Esophagus muscularis mucosa (tissue), 4 donors: ENCODE measurements at regions not wholly inside any gene's neighbourhood (a gene's known extent, or its start where the extent isn't known, plus 50 kb on each side); places are given as distances from the start of the nearest gene placed in this dataset.
"Not testable (repeated sequence)": the region's sequence is repeated elsewhere in the genome, so short reads cannot be mapped to it uniquely, and the experiment has no call there.

Experiments used
- CTCF ChIP-seq, 3 experiments: fragments of 200-600 bp in 2 of 3; fragments of 450-650 bp in 1 of 3; sonication (generic) in 2 of 3; IDR thresholded peaks; one replicate each; pipeline ENCODE4 v1.5.1; 2017 to 2019; ENCODE audit warnings: antibody characterized with exemption in 3 of 3, mild to moderate bottlenecking in 2 of 3, moderate library complexity in 1 of 3
- EP300 ChIP-seq: sonication (generic); formaldehyde crosslinking; IDR thresholded peaks from one replicate; pipeline ENCODE4 v1.6.1; 2017; ENCODE audit warnings: antibody characterized with exemption
- POLR2A ChIP-seq: fragments of 450-650 bp; IDR thresholded peaks from one replicate; pipeline ENCODE4 v1.6.1; 2017; ENCODE audit warnings: antibody characterized with exemption, moderate library complexity, mild to moderate bottlenecking, low read depth

GRCh38 chr9:67109859-67110258 lies 117.5 kb upstream of the SPATA31A3 start:
- not testable (repeated sequence) for TF ChIP-seq EP300; POLR2A; CTCF (IDR thresholded peaks at IDR 0.05)
